ENCODE measurements at regions not wholly inside any gene's neighbourhood (a gene's known extent, or its start where the extent isn't known, plus 50 kb on each side); places are given as distances from the start of the nearest gene placed in this dataset.

GRCh38 chr2:54382601-54383000 lies 73.5 kb upstream of the SPTBN1 start (continued):
- TF ChIP-seq ZBTB34 (CRISPR knock-in tag; IDR thresholded peaks at IDR 0.05) (no peak), ZNF24 (IDR thresholded peaks at IDR 0.05) (no peak), ZNF780A (CRISPR knock-in tag; IDR thresholded peaks at IDR 0.05) (no peak), DMBX1 (CRISPR knock-in tag; IDR thresholded peaks at IDR 0.05; ENCODE audit: borderline replicate concordance) (no peak), MAFG (tag; conservative IDR thresholded peaks at IDR 0.05) (no peak), HNRNPL (IDR thresholded peaks at IDR 0.05; ENCODE audit: low read depth, low read length) (no peak), ZNF830 (CRISPR knock-in tag; IDR thresholded peaks at IDR 0.05) (no peak), ZNF217 (CRISPR knock-in tag; IDR thresholded peaks at IDR 0.05) (no peak), SLC30A9 (CRISPR knock-in tag; IDR thresholded peaks at IDR 0.05) (no peak), HDAC3 (IDR thresholded peaks at IDR 0.05; ENCODE audit: borderline replicate concordance, partially characterized antibody) (no peak), ELF2 (CRISPR knock-in tag; IDR thresholded peaks at IDR 0.05) (no peak), ZKSCAN8 (CRISPR knock-in tag; IDR thresholded peaks at IDR 0.05) (no peak), TEAD2 (tag; IDR thresholded peaks at IDR 0.05) (no peak), AFF4 (CRISPR knock-in tag; IDR thresholded peaks at IDR 0.05) (no peak)

All from K562 (cell line).